Medulla oblongata (tissue), 1 donor: ENCODE measurements at regions not wholly inside any gene's neighbourhood (a gene's known extent, or its start where the extent isn't known, plus 50 kb on each side); places are given as distances from the start of the nearest gene placed in this dataset.

ENCODE experiments used
- DNase-seq: peaks from one replicate; pipeline ENCODE4 v3.0.0-alpha.2; 2015; ENCODE audit errors: extremely low spot score

DNA sequence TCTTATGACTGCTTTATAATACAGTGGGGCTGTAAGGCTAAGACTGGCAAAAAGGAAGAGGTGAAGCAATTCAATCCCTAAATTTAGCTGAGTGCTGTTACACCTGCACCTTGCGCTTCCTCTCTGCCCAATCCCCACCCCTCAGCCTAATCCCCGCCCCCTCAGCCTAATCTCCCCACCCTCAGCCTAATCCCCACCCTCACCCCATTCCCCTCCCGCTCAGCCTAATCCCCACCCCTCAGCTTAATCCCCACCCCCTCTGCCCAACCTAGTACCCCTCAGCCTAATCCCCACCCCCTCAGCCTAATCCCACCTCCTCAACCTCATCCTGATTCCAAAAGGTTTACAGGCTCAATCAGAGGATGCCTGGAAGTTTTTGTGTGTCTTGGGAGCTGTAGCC lies 155.5 kb downstream of the PMP22 start:
- no peak for DNase-seq

DNA sequence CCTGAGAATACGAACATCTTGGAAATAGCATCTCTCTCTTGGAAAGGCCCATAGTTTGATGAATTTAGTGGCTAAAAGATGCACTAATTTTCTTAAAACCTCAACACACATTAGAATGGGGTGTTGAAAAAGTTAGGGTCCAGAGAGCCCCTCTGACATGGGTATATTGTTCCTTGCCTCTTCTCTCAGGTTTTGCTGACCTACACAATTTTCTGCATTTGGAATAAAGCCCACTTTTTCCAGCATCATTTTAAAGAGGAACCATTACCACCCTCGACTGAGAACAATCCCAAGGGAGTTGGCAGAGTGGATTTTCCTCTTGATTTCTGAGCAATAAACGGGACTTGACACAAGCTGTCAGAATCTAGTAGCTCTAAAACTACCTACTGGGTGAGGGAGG lies 156.1 kb downstream of the PMP22 start:
- DNase-seq: no peak

DNA sequence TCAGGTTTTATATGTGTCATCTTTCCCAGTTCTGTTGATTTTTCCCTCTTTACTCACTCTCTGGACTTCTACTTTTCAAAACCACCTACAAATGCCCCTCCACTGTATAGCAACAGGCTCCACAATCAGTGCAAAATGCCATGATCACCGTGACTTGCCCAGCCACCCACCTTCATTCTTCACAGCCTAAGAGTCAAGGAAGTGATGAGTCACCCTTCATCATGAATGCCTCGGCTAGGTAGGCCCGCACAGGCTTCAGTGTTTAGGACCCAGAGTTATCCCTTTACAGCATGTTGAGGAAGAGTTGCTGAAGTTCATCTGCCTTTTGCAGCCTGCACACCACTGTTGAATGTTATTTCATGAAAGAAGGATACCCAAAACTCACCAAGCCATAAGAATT lies 158.6 kb downstream of the PMP22 start:
- no peak for DNase-seq

DNA sequence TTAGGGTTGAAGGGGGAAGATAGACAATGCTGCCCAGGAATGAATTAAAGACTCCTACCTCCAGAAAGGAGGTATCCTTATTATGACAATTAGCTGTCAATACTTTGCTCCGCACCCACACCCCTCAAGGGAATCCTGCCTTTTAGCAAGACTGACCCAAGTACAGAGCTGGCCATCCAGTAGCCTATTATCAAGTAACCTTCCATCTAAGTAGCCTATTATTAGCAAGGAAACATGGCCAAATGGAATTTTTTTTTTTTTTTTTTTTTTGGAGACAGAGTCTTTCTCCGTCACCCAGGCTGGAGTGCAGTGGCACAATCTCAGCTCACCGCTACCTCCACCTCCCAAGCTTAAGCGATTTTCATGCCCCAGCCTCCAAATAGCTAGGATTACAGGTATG lies 161.3 kb downstream of the PMP22 start:
- DNase-seq: no peak

DNA sequence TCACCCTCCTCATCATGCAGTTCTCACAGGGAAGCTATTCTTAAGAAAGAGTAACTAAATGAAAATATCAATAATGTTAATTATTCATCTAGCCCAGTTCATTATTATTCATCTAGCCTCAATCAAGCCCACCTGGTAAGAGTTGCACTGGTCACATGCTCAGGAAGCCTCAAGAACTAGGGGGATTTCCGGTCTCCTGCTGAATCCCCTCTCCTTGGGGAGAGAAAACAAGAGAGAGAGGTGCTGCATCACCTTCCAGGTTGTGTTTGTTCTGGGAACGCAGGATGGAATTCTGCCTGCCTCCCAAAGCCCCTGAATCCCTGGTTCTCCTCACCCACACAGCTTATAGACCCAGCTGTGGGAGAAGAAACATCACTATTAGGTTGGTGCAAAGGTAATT lies 164.0 kb downstream of the PMP22 start:
- no peak for DNase-seq

DNA sequence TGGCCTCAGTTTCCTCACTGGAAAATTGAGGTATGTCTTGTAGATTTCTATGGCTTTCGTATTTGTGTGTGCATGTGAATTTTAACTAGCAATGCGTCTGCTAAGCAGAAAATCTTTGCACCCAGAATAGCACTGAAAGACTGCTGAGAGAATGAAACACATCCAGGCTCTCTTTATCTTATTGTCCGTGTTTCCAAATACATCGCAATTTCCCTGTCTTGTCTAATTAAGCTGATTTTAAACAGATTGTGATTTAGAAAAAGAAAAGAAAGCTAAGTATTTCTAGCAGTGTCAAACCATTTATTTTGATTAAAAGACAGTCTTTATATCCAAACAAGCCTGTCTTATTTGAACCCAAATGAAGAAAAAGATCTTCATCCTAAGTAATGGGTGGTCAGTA lies 168.6 kb downstream of the PMP22 start:
- no peak for DNase-seq

DNA sequence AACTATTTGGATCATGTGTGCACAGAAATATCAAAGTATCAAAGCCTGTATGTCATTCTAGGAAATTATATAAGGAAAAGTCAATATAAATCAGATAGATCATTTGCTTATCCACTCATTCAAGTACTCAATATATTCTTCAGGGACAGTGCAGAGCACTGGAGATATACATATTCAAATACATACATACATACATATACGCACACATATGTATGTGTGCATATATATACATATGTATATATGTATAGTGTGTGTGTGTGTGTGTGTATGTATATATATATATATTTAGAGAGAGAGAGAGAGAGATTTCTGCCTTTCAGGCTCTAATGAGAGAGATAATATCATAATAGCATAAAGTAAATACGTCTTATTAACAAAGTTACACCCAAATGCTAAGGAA lies 169.2 kb downstream of the PMP22 start:
- DNase-seq: no peak

DNA sequence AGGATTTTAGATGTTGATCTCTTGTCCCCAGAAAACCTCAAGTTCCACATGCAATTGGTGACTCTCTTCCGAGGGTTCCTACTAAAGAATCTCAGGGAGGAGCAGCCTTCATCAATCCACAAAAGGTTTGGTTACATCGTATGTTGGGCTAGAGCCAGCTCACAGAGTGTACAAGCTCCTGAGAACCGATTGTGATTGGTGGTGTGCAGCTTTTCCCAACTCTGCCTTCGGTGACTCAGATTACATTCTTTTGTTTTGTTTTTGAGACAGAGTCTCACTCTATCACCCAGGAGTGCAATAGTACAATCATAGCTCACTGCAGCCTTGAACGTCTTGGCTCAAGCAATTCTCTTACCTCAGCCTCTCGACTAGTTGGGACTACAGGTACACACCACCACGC lies 172.4 kb downstream of the PMP22 start:
- no peak for DNase-seq

DNA sequence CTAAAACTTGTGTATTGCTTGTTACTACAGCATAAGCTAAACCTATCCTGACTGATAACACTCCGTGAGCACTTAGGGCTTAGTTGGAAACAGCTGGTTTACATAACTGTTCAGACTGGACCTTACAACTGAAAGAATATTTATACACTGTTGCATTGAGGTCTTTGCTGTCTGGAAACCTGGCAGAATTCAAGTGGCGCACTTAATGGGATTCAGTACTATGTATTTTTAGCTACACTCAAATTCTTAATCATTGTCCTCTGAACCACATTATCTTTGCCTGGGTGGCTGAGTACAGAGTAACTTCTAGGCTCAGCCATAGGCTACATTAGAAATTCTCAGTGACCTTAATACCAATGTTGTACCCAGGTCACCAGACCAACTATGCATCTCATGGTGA lies 172.9 kb downstream of the PMP22 start:
- no peak for DNase-seq

DNA sequence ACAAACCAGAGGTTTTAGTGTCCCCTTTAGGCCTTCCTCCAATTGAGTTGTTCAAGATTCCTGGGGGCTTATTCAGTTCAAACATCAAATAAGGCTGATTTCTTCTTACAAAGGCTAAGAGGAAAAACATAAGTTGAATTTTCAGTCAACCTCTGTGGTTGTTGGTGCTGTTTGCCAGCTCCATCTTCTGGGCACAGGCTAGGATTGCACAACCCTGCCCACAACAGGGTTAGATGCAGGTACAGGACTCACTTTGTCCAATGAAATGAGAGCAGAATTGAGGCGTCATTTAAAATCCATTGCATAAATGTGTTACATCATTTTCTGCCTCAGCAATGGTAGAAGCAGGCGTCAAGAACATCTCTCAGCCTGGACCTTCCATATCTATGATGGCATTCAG lies 173.3 kb downstream of the PMP22 start:
- no peak for DNase-seq

DNA sequence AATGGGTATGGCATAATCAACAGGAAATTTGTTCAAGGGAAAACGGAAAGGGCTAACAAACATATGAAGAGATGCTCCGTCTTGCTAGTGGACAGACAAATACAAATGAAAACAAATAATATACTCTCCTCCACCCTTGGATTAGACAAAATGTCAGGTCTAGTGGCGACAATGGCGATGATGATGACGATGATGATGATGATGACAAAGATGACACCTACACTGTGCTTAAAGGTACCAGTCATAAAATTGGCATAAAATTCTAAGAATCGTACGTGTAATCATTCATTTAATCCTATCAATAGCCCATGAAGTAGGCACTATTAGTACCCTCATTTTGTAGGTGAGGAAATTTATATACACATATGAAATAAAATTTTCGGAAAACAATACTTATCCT lies 174.6 kb downstream of the PMP22 start:
- no peak for DNase-seq

DNA sequence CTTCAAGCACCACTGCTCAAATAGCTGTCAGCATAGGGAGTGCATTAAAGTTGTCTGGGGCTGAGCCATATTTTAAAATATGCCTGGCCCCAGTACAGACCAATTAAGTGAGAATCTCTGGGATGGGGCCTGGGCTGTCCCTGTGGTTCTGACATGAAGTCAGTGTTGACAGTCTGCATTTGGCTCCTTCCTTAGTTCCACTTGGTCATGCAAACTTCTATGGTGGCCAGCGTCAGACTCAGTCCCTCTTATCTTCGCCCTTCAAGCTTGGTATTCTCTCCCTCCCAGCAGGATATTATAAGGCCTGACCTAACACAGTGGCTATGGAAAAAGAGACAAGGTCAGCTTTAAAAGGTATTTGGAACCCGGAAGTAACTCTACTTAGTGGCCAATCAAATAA lies 177.2 kb downstream of the PMP22 start:
- DNase-seq: no peak

DNA sequence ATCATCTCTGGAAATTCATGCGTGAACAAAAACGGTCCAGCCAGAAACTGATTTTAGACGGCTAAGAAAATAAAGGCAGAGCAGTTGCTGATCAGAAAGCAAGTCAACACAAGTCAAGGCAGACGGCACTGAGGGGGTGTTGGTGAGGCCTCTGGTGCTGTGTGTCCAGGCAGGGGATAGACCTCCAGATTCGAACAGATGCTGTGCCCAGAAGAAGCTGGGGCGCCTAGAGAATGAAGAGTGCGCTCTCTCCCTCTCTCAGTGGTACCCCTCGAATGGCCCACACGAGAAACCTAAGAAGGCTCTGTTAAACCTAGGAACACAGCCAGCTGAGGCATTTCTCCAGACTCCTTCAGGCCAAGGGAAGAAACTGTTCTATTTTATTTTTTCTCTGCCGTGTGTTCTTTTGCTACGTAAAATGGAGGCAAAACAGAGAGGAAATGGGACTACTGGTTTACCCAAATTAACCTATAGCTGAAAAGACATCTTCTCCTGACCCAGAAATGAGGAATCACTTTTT lies 178.3 kb downstream of the PMP22 start:
- no peak for DNase-seq

DNA sequence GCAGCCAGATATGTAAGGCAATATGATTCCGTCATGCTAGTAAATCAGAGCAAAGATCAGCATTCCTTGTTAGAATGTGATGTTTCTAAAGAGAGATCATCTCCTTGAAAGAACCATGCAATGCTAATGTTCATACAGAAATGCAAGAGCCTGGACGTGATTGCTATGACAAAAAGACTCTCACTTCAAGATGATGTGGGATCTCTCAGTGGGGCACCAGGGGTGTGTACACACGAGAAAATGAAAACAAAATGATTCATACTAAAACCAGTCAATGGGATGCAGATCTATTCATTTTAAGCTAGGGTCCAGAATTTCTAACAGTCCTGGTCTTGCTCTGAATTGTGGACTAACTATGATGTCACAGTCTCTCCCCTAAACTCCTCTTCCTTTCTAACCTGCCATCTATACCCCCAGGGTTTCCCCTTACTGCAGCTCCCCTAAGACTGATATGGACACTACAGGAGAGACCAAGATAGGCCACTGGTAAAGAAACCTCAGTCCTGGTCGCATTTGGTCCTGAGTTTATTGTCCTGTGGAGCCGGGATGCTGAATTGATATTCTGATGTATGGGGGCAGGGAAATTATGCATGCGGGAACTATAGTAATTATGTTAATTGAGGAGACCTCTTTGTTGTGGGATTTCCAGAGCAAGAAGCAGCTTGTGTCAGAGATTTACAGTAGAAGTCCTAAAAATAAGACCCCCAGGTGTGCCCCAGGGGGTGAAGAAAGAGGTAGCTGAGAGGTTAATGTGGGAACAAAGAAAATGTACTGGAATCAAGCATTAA lies 179.0 kb downstream of the PMP22 start:
- DNase-seq: no peak

DNA sequence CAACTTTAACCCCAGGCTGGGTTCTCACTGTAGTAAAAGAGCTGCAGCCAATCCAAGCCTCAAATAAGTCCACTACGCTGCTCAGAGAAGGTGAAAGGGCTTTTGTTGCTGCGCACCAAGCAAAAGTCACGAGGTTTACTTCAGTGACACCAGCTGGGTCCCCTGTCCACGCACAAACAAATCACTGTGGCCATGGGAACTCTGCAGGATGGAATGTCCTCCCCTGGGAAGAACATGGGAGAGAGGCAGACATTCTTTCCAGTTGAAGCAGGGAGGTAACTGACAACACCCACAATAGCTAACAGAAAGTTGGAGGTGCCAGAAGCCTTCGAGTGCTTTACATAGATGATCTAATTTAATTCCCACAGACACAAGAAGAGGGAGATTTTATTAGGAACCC lies 181.9 kb downstream of the PMP22 start:
- DNase-seq: no peak

DNA sequence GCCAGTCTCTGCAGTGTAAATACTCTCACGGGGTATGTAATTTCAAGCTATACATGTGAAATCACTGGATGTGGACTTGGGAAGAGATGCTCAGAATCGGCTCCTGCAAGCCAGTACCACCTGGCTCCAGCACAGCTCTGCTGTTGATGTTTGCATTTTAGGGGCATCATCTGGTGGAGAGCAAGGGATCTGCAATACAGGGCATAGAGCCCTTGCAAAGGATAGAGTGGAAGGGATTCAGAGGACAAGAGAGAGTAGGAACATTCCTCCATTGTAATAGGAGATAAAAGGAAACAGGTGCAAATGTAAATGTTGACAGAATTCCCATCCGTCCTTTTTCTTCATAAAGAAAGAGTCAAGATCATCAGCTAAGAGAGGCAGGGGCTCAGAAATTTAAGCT lies 184.1 kb downstream of the PMP22 start:
- no peak for DNase-seq

DNA sequence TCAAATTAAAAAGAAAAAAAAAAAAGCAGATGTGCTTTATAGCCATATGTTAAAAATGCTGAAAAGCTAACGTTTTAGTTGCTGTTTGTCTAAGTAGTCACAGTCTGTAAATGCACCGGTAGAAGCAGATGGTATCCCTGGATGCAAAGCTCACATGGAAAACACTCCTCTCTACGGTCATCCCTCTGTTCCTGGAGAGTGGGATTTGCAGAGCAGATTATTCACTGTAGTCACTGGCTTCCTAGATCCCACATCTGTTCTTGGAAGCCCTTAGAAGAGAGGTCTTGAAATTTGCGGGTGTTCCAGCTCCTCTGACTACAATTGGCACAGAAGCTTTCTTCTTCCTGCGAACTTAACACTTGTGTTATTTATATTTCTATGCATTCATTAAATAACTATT lies 186.6 kb downstream of the PMP22 start:
- DNase-seq: no peak

DNA sequence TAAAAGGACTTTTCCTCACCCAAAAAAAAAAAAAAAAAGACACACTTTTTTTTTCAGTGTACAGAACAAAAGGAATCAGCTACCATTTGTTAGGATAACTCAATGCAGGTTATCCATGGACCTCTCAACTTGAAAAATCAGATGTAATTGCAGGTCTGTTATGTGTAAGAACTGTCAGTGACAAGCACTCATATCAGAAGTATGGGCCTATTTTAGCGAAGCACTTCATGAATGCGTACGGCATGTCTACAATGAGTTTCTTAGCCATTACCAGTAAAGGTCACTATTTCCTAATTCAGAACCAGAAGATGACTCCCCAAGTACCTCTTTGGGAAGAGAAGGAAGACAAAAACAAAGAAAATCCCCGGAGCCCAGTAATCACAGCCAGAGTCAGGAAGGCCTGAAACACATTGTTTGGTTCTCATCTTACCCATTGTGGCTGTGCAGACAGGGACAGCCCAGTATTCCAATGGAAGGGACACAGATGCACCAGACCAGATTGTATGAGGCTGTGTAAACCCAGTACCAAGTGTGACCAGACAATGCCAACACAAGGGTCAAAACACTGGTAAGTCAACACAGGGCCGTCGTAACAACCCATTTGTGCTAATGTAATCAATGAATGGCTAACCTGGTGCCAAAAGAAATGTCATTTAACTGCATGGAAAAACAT lies 188.0 kb downstream of the PMP22 start:
- DNase-seq: no peak

DNA sequence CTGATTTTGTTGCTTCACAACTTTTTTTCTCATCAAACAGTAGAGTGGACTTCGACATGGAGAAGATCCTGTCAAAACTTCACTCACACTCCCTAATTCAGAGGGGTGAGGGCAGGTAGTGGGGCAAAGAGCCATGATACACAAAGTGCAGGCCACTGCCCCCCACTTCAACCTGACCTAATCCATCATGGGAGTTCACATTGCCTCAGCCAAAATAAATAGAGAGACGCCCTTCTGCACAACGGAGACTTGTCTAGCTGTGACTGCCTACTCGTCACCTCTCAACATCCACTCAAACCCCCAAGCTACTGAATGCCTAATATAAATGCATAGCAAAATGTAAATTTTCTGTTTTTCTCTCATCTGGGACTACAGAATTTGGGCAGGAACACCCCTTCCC lies 213.2 kb downstream of the PMP22 start:
- DNase-seq: no peak

DNA sequence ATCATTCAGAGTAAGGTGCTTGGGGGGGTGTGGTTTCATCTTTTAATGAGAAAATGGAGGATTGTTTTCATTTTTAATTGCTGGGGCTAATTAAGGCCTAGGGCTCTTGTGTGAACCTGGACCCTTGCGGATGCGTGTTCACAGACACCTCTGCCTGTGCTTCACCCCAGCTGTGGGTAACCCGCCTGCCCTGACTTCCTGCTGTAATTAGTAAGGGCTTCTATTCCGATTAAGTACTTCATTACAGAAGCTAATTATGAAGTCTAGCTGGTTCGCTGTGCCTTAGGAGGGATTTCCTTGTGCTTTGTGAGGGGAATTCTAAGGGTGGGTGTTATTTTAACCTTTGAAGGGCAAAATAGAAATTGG lies 215.3 kb downstream of the PMP22 start:
- DNase-seq: no peak

DNA sequence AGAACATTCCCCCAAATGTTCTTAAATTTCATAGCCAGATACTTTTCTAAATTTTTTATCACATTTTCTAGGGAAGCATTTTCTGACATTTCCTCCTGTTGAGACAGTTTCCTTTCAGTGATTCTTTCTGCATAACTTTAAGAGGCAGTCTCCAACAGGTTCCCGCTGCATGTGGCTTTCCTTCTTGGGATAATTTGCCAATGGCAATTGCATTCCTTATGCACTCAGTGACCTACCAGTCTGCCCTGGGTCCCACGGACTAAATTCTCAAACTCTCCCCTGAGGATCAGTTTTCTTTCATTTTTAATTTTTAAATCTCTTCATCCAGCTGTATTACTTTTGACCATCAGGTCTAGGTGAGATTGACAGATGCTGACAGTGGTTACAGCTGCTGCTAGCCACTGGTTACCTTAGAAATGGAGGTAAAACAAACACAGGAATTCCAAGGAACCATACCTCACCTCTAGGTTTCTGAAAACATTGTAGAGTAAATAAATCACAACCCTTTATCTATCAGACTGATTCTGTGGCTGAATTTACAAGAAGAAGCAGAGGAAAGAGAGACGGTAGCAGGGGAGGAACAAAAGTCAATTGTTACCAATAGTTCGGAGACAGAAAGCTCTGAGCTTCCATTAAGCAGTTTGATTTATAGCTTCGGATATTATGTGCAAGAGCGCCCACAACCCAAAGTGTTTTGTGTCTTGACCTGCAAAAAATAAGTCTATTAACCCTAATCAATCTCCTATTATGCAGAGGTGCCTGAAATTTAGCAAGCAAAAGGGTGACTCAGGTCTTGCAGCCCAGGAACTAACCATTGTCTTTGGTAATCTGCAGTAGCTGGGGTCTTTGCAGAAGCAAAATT lies 216.0 kb downstream of the PMP22 start:
- no peak for DNase-seq

DNA sequence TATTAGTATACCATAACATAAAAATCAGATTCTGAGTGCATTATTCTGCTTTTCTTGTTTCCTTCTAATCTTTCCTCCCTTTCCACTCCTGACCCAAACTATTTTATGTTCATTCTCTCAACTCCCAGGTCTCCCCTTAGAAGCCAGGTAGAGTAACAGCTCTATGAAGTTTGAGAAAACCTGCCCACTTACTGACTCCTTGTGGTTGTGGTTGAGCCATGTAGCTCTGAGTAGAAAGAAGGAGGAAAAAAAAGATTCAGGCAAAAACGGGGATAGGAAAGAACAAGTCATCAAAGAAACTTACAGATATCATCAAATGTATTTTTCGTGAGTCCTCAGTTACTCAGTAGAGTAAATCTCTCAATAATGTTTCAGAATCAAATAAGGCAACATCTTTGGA lies 216.7 kb downstream of the PMP22 start:
- DNase-seq: no peak

DNA sequence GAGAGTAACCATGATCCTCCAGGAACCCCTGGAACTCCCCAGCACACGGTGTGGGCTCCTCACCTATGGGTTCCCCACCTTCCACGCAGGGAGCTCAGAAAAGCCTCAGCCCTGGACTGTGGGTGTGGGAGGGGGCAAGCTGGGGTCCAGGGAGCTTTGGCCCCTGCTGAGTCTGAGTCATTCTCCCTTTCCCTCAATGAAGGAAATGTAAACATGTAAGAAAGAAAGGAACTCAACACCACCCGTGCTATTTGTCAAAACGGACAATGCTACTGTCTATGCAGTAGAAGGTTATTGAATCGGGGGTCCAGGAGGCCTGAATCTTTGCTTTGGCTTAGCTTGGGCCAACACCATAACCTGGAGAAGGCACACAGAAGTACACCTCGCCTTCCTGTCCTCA lies 222.8 kb downstream of the PMP22 start:
- no peak for DNase-seq
